ENCODE measurements at regions not wholly inside any gene's neighbourhood (a gene's known extent, or its start where the extent isn't known, plus 50 kb on each side); places are given as distances from the start of the nearest gene placed in this dataset.

DNA sequence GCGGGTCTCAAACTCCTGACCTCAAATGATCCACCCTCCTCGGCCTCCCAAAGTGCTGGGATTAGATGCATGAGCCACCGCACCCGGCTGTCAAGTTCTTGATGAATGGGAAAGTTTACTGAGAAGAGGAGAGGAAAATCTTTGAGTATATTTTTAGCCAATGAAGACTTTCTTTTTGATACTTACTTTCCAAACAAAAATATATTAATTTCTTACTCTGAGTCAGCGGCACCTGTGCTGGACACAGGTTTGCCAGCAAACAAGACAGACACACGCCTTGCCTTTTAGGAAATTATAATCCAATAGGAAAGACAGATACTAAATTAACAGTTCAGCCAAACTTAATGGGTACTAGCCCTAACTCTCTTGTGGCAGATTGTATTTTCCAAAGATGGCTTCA lies 166.6 kb downstream of the SHQ1 start:
- TF ChIP-seq, protein P1, sequence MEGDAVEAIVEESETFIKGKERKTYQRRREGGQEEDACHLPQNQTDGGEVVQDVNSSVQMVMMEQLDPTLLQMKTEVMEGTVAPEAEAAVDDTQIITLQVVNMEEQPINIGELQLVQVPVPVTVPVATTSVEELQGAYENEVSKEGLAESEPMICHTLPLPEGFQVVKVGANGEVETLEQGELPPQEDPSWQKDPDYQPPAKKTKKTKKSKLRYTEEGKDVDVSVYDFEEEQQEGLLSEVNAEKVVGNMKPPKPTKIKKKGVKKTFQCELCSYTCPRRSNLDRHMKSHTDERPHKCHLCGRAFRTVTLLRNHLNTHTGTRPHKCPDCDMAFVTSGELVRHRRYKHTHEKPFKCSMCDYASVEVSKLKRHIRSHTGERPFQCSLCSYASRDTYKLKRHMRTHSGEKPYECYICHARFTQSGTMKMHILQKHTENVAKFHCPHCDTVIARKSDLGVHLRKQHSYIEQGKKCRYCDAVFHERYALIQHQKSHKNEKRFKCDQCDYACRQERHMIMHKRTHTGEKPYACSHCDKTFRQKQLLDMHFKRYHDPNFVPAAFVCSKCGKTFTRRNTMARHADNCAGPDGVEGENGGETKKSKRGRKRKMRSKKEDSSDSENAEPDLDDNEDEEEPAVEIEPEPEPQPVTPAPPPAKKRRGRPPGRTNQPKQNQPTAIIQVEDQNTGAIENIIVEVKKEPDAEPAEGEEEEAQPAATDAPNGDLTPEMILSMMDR (IDR thresholded peaks at IDR 0.05) = no peak

DNA sequence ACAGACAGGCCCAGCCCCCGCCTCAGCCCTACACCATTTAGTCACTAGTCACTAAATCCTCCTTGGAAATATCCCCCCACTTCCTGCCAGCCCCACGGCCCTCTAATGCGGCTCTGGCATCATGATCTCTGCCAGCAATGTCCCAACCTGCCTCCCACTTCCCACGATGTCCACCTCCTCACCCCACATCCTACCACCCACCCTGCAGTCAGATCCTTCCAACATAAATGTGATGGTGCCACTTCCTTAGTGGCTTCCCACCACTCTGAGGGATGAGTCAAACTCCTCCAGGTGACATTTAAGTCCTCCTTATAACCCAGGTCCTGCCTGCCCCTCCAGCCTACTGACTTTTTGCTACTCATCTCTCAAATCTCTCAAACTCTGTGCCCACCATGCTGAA lies 167.5 kb downstream of the SHQ1 start:
- TF ChIP-seq, protein P1 (IDR thresholded peaks at IDR 0.05) = no peak

DNA sequence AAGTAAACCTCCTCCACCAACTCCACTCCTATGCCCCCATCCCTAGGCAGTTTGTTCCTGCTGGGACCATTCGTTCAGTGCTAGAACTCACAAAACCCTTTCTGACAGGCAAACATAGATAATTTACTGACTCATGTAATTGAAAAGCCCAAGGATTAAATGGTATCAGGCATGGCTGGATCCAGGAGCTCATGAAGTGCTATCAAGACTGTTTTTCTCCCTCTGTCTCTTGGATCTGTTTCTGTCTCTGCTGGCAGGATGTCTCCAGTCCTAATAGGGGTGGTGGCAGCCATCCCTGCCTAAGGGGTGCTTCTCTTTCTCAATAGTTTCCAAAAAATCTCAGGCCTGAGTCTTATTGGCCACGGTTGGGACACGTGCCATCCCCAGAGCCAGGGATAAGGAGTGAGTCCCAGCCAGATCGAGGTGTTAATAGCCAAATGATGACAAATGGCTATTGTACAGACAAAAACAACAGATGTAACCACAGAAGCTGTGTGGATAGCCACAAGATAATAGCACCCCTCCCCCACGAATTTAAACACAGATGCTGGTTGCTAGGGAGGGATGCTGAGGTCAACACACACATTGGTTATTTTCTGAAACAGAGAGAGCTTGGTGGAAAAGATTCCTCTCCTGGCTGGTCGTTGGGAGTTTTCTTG lies 168.6 kb downstream of the SHQ1 start:
- TF ChIP-seq, protein P1 (IDR thresholded peaks at IDR 0.05) = no peak

DNA sequence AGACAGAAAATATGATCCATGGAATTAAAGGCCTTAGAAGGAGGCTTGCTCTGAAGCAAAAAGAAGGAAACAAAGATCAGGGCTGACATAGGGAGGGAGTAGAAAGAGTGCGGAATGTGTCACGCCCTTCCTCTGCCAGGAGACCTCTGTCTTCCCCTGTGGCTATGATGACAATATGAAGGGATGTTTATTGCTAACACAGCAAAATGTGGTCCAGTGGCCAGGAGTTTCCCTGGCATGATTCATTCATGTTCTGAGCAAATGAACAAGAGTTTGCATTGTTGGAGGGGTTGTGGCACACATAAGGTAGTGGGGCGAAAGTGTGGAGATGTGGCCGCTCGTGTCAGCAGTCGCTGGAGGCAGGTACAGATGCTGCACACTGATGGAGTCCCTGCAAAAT lies 169.4 kb downstream of the SHQ1 start:
- TF ChIP-seq, protein P1 (IDR thresholded peaks at IDR 0.05) = no peak

DNA sequence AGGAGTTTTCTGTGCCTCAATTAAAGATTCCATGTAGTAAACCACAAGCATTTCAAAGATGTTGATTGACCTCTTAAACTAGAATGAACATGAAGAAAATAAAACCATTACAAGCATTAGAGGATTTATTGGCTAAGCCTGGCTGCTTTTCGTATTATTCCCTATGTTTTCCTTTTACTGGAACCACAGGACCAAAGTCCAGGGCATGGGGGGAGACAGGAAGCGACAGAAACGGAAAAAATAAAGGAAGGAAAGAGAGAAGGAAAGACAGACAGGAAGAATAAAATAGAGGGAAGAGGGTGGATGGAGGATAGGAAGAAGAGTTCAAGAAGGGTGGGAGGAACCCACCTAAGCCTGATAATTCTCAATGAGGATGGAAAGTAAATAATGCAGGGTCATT lies 169.9 kb downstream of the SHQ1 start:
- TF ChIP-seq, protein P1 (IDR thresholded peaks at IDR 0.05) = no peak

DNA sequence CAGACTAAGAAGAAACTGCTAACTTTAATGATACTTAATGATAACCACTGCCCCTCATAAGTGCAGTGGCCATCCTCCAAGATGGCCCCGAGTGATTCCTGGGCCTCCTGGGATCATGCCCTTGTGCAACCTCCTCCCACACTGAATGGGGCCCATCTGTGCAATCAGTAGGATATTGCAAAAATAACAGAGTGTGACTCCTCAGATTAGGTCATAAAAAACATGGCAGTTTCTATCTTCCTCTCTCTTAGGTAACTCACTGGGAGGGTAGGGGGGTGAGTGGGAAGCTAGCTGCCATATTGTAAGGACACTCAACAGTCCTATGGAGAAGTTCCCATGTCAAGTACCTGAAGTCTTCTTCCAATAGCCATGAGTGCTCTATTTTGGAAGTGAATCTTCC lies 173.0 kb downstream of the SHQ1 start:
- TF ChIP-seq, protein P1 (IDR thresholded peaks at IDR 0.05) = no peak

DNA sequence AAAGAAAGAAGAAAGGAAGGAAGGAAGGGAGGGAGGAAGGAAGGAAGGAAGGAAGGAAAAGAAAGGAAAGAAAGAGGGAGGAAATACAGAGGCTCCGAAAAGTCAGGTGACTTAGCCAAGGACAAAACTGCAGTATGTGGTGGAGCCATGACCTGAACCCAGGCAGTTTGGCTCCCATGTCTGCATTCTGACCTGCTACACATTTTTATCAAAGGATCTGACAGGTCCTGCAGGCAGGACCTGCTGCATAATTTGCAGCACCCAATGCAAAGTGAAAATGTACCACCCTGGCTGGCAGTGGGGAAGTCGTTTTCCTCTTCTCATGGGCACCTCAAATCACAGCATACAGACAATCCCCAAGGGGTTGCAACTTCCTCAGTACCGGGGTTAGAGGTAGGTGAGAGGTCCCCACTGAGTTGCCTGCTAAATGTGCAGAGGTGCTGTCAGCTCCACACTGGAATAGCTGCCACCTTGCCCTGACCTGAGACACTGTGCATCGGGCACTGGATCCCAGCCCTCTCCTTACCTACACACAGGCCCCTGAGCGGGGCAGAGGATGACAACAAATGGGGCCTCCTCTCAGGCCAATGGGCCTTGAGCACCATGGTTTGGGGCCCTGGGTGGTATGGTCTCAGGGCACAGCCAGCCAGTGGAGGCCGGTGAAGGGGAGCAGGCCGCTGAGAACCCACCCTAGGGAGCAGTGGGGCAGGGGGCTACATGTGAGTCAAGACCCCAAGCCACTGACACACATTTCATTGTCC lies 175.1 kb downstream of the SHQ1 start:
- TF ChIP-seq, protein P1 (IDR thresholded peaks at IDR 0.05) = no peak
